ENCODE measurements at regions not wholly inside any gene's neighbourhood (a gene's known extent, or its start where the extent isn't known, plus 50 kb on each side); places are given as distances from the start of the nearest gene placed in this dataset.

DNA sequence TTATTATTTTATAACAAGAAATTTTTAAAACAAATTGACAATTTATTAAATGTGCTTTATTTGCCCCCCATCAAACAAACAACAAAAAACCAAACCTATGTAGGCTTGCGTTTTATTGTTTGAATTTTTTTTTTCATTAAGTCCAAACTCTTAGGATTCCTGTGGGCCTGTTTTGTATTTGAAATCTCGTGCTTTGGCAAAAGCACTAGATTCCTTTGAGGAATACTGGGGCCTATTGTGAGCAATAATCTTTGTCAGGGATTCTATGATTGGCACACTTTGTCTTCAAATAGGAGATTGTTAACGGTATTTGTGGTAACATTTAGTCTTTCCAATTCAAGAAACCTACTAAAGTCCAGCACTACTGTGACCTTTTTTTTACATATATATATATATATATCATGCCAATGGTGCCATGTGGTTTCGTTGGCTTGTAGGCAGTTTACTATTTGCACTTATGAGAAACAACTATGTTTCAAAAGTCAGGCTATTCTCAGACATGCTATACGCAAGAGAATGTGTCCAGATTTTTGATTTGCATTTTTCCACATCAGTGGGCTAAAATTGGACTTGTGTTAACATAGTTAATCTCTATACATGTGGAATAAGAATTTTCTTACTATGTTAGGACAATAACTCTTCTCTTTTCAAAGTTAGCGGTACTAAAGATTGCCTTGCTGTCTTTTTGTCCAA, 70.4 kb upstream of the GREM2 start:
- H3K9me3 ChIP-seq = no peaks in the 10 kb centered on the region
- no peaks in the 10 kb centered on the region for H3K36me3 ChIP-seq
- WGBS, 2 donors = 59 to 69% methylated on average over 6 of the region's 6 CpGs
- intact Hi-C loops (cut with DNase I) = no loop called here
- no peaks in the 10 kb centered on the region for H3K27me3 ChIP-seq
- H3K27ac ChIP-seq = no peak overlapping the region
- no peak overlapping the region for H3K4me3 ChIP-seq (replicated peaks in 1 of 3)
- no peaks in the 10 kb centered on the region for H3K4me1 ChIP-seq
- TF ChIP-seq, protein P1, sequence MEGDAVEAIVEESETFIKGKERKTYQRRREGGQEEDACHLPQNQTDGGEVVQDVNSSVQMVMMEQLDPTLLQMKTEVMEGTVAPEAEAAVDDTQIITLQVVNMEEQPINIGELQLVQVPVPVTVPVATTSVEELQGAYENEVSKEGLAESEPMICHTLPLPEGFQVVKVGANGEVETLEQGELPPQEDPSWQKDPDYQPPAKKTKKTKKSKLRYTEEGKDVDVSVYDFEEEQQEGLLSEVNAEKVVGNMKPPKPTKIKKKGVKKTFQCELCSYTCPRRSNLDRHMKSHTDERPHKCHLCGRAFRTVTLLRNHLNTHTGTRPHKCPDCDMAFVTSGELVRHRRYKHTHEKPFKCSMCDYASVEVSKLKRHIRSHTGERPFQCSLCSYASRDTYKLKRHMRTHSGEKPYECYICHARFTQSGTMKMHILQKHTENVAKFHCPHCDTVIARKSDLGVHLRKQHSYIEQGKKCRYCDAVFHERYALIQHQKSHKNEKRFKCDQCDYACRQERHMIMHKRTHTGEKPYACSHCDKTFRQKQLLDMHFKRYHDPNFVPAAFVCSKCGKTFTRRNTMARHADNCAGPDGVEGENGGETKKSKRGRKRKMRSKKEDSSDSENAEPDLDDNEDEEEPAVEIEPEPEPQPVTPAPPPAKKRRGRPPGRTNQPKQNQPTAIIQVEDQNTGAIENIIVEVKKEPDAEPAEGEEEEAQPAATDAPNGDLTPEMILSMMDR (IDR thresholded peaks at IDR 0.05) = no peak
- no peak for TF ChIP-seq POLR2A (IDR thresholded peaks at IDR 0.05)
- DNase-seq = no peak

DNA sequence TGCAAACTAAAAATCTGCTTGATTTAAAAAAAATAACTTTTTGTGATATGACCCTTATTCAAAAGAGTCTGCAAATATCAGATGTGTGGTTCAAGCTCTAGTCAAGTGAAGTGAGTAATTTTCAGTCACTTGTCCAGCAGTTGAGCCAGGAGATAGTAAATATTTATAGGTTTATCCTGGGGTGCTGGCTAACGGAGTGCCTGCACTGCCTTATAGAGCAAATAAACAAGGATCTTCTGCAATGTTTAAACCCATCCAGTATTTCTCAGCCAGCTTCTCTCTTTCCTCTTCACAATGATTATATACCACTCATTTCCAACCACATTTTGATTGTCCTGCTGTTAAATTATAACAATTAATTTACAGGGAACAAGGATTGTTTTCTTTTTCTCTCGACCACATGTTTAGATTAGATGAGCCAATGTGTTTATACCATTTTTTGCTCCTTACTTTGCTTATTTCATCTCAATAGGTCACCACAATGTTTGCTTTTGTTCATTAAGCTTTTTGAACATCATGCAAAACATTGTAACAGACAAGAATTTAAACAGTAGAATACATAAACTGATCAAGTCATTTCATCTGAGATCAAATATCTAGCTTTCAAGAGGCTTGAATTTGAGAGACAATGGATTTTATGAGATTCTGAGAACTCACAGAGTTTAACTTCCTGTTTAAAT, 60.3 kb upstream of the GREM2 start:
- no peak overlapping the region for H3K27ac ChIP-seq
- intact Hi-C loops (cut with DNase I) = no loop called here
- H3K36me3 ChIP-seq = no peaks in the 10 kb centered on the region
- H3K4me1 ChIP-seq = peaks cover 0 to 3% of the 10 kb centered on the region in 2 donors
- WGBS, 2 donors = 66 to 73% methylated on average over 2 of the region's 2 CpGs
- TF ChIP-seq, protein P1 (IDR thresholded peaks at IDR 0.05) = no peak
- no peak for TF ChIP-seq POLR2A (IDR thresholded peaks at IDR 0.05)
- DNase-seq = no peak
- H3K4me3 ChIP-seq (replicated peaks in 1 of 3) = no peak overlapping the region
- H3K27me3 ChIP-seq = no peaks in the 10 kb centered on the region
- no peaks in the 10 kb centered on the region for H3K9me3 ChIP-seq

DNA sequence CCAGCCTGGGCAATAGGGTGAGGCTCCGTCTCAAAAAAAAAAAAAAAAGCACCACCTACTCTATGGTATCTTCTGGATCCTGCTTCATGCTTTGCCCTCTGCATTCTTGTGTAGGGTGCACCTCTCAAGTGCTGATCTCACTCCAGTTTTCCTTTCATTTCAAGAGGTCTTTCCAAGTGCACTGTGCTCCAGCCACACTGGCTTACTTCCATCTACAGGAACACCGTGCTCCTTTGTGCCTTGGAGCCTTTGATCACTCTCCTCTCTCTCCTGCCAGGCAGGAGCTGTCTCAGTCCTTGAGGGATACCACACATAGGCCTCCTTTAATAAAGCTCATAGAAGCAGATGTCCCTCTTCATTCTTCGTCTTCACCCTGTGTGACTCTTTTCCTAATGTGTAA, 55.4 kb upstream of the GREM2 start:
- Histone ChIP-seq H3K27ac (peak overlapping the region in 2 of 3 donors; percentile 23 to 35), H3K4me3 (replicated peaks in 1 of 3) (no peak overlapping the region), H3K4me1 (peaks cover 0 to 3% of the 10 kb centered on the region in 2 donors), H3K36me3 (no peaks in the 10 kb centered on the region), H3K27me3 (no peaks in the 10 kb centered on the region), H3K9me3 (no peaks in the 10 kb centered on the region)
- TF ChIP-seq, protein P1 (IDR thresholded peaks at IDR 0.05) = no peak
- no peak for TF ChIP-seq POLR2A (IDR thresholded peaks at IDR 0.05)
- intact Hi-C loops (cut with DNase I) = no loop called here
- DNase-seq = peak; percentile 72 to 74
- WGBS, 2 donors = 28 to 36% methylated on average over 3 of the region's 3 CpGs

DNA sequence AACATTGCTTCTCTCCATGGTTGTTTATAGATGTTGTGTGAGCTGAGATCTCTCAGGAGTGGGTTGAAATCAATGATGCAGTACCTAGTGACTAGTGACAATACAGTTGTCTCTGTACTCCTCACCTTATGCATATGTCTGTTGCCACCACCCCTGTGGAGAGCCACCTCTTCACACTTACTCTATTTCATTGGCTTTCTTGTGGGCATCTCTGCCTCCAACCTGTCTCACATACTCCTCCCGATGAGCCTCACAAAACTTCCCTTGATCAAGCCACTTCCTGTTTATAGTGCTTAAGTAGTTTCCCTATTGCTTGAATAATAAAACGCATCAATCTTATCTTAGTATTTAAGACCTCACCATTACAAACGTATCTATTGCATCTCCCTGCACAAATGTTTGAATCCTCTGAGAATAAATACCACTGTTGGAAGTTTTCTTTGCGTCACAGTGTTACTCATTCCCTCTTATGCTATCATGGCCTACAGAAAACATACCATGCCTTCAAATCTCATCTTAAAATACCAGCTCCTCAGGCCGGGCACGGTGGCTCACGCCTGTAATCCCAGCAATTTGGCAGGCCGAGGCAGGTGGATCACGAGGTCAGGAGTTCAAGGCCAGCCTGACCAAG, 54.7 kb upstream of the GREM2 start:
- DNase-seq = no peak
- TF ChIP-seq POLR2A (IDR thresholded peaks at IDR 0.05) = no peak
- TF ChIP-seq, protein P1 (IDR thresholded peaks at IDR 0.05) = no peak
- intact Hi-C loops (cut with DNase I) = no loop called here
- Histone ChIP-seq H3K9me3 (no peaks in the 10 kb centered on the region), H3K27me3 (no peaks in the 10 kb centered on the region), H3K4me1 (peaks cover 0 to 3% of the 10 kb centered on the region in 2 donors), H3K27ac (no peak overlapping the region), H3K4me3 (replicated peaks in 1 of 3) (no peak overlapping the region), H3K36me3 (no peaks in the 10 kb centered on the region)
- WGBS, 2 donors = 87 to 88% methylated on average over 9 of the region's 9 CpGs

Data from thyroid gland (tissue), 4 donors.